Kidney (tissue), 13 donors: ENCODE measurements at regions not wholly inside any gene's neighbourhood (a gene's known extent, or its start where the extent isn't known, plus 50 kb on each side); places are given as distances from the start of the nearest gene placed in this dataset.

Experiments used
- DNase-seq, 5 donors: peaks; one replicate each; pipeline ENCODE4 v3.0.0-alpha.2; 2013 to 2020
- FAIRE-seq: peaks from 2 replicates; lab custom pipeline; 2012; peaks lifted over from hg19 to GRCh38; lab: Jason Lieb, UNC
- H3K27ac ChIP-seq, 2 donors: one replicate each; pipeline ENCODE4 v1.7.0; 2013; ENCODE audit warnings: low read depth in 2 of 2, low read length in 2 of 2, inconsistent platforms in 1 of 2
- H3K27me3 ChIP-seq: one replicate; pipeline ENCODE4 v1.7.1; 2013; ENCODE audit warnings: low read length, inconsistent platforms; ENCODE audit not compliant: control insufficient read depth, insufficient read depth
- H3K36me3 ChIP-seq, 3 donors: one replicate each; pipeline versions ENCODE4 v1.7.0 to v1.7.1; 2013; ENCODE audit warnings: low read length in 3 of 3, control low read depth in 1 of 3, inconsistent platforms in 1 of 3; ENCODE audit not compliant: insufficient read depth in 3 of 3, control insufficient read depth in 2 of 3
- H3K4me1 ChIP-seq, 3 donors: one replicate each; pipeline versions ENCODE4 v1.7.0 to v1.7.1; 2013; ENCODE audit warnings: low read length in 3 of 3, inconsistent platforms in 1 of 3, low read depth in 1 of 3; ENCODE audit not compliant: control insufficient read depth in 2 of 3, insufficient read depth in 2 of 3
- H3K4me3 ChIP-seq, 3 donors: one replicate each; pipeline versions ENCODE4 v1.7.0 to v1.8.1; 2013; ENCODE audit warnings: low read length in 3 of 3, control low read depth in 1 of 3, inconsistent platforms in 1 of 3
- H3K9ac ChIP-seq, 3 donors: one replicate each; pipeline versions ENCODE4 v1.7.0 to v1.7.1; 2013; ENCODE audit warnings: low read length in 3 of 3, control low read depth in 1 of 3, inconsistent platforms in 1 of 3
- H3K9me3 ChIP-seq, 3 donors: one replicate each; pipeline versions ENCODE4 v1.7.0 to v1.7.1; 2013; ENCODE audit warnings: low read length in 3 of 3, control low read depth in 1 of 3, inconsistent platforms in 1 of 3; ENCODE audit not compliant: control insufficient read depth in 2 of 3, insufficient read depth in 1 of 3
- intact Hi-C: fragments of 100-400 bp; cut with DNase I; formaldehyde crosslinking; loops from one replicate; pipeline ENCODE4 v1.11.1; 2022
- TF ChIP-seq, protein P1 (sequence below): IDR thresholded peaks from 3 replicates; pipeline ENCODE4 v1.5.1; 2012; ENCODE audit warnings: mild to moderate bottlenecking, moderate library complexity, borderline replicate concordance; ENCODE audit not compliant: insufficient read depth; ENCODE audit errors: extremely low read depth
- donor health status: control.
- donor health status: control.
- donor health status: control.
- donor health status: control.
- donor health status: control.
- donor health status: DM: yes; HTN: yes; CAD: no.
- donor health status: Normal renal cell carcinoma (clear cell type).

DNA sequence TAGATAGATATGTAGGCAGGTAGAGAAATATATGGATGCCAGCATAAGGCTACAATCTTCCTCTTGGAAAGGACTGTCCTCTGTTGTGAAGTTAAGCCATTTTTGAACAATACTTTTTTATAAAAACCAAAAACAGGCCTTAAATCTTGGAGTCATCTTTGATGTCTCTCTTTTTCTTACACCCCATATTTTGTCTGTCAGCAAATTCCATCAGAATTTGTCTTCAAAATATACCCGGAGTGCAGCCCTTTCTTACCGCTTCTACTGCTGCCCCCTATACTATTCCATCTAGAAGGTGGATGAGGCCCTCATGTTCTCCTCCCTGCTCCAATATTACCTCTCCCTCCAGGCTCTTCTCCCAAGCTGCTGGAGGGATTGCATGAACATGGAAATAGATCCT is 326.5 kb downstream of the HAPSTR1 start:
- H3K4me1 ChIP-seq: no peaks in the 10 kb centered on the region
- FAIRE-seq (no peak), DNase-seq (no peak)
- no peaks in the 10 kb centered on the region for H3K27me3 ChIP-seq
- H3K27ac ChIP-seq: no peak overlapping the region
- no peaks in the 10 kb centered on the region for H3K36me3 ChIP-seq
- intact Hi-C loops: no loop called here
- H3K9me3 ChIP-seq: peaks cover 0 to 8% (median 0%) of the 10 kb centered on the region in 3 donors
- H3K4me3 ChIP-seq: no peak overlapping the region
- no peak overlapping the region for H3K9ac ChIP-seq
- TF ChIP-seq, protein P1, sequence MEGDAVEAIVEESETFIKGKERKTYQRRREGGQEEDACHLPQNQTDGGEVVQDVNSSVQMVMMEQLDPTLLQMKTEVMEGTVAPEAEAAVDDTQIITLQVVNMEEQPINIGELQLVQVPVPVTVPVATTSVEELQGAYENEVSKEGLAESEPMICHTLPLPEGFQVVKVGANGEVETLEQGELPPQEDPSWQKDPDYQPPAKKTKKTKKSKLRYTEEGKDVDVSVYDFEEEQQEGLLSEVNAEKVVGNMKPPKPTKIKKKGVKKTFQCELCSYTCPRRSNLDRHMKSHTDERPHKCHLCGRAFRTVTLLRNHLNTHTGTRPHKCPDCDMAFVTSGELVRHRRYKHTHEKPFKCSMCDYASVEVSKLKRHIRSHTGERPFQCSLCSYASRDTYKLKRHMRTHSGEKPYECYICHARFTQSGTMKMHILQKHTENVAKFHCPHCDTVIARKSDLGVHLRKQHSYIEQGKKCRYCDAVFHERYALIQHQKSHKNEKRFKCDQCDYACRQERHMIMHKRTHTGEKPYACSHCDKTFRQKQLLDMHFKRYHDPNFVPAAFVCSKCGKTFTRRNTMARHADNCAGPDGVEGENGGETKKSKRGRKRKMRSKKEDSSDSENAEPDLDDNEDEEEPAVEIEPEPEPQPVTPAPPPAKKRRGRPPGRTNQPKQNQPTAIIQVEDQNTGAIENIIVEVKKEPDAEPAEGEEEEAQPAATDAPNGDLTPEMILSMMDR: no peak

DNA sequence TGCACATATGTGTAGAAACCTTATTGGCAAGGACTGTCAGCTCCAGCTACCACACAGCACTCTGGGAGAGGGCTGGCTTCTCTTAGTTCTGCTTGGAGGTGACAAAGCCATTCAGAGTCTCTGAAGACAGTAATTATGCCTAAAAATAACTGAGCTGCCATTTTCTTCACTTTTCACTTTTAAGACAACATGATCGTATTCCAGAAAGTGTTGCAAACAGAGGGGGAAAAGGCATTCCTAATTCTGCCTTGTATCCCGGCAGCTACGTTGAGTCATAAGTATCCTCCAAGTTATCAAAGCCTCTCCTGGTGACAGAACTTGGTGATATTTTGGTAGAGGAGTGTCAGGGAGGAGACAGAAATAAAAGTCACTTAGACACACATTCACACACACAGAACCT is 327.7 kb downstream of the HAPSTR1 start:
- no peak overlapping the region for H3K4me3 ChIP-seq
- no peaks in the 10 kb centered on the region for H3K27me3 ChIP-seq
- no peak for DNase-seq
- TF ChIP-seq, protein P1: no peak
- H3K9ac ChIP-seq: no peak overlapping the region
- peaks cover 0 to 8% (median 0%) of the 10 kb centered on the region in 3 donors for H3K9me3 ChIP-seq
- FAIRE-seq: no peak
- intact Hi-C loops: no loop called here
- H3K27ac ChIP-seq: no peak overlapping the region
- no peaks in the 10 kb centered on the region for H3K36me3 ChIP-seq
- H3K4me1 ChIP-seq: no peaks in the 10 kb centered on the region

DNA sequence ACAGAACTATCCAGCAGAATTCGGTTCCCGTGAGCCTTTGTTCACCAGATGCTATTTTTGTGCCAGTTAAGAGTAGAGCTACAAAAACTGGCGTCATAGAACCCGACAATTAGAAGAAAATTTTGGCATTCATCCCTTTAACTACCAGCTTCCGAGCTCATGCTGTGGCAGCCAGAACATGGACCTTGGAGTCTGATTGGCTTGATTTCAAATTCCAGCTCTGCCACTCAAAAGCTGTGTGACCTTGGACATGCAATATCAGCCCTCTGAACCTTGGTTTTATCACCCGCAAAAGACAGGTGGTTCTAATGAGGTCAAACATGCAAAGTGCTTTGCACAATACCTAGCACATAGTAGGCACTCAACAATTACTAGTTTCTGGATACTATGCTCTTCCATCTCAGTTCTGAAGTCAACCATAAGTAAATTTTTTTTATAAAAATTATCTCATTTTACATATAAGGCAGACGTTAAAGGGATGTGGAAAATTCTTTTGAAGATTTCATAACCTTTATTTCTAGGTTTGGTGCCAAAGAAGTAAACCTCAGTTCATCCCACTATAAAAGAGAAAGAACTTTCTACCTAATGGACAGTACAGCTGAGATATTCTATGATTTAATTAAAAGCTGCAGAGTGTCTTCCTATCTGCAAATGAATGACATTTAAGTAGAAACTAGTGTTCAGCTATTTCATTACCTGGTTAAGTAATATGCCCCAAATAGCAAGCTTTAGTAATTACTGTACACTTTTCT is 331.5 kb downstream of the HAPSTR1 start:
- intact Hi-C loops: no loop called here
- Histone ChIP-seq H3K4me1 (no peaks in the 10 kb centered on the region), H3K27me3 (no peaks in the 10 kb centered on the region), H3K36me3 (no peaks in the 10 kb centered on the region), H3K4me3 (no peak overlapping the region), H3K27ac (no peak overlapping the region), H3K9ac (no peak overlapping the region), H3K9me3 (no peaks in the 10 kb centered on the region)
- FAIRE-seq (no peak), DNase-seq (no peak)
- TF ChIP-seq, protein P1: no peak
